ENCODE measurements at regions not wholly inside any gene's neighbourhood (a gene's known extent, or its start where the extent isn't known, plus 50 kb on each side); places are given as distances from the start of the nearest gene placed in this dataset.
"Not testable (repeated sequence)": the region's sequence is repeated elsewhere in the genome, so short reads cannot be mapped to it uniquely, and the experiment has no call there.

- H3K27me3 ChIP-seq (ENCODE audit: low read depth): no peaks in the 10 kb centered on the region
- intact Hi-C loops (cut with DNase I): no loop called here
- ATAC-seq (no peak), DNase-seq (no peak)
- no peaks in the 10 kb centered on the region for H3K36me3 ChIP-seq
- no peak overlapping the region for H3K4me3 ChIP-seq
- H3K27ac ChIP-seq: no peak overlapping the region
- TF ChIP-seq CTCF (IDR thresholded peaks at IDR 0.05): no peak
- H3K9me3 ChIP-seq: no peaks in the 10 kb centered on the region
- H3K4me1 ChIP-seq: no peaks in the 10 kb centered on the region
These were observed 469.1 kb upstream of the MAP3K7 start for GRCh38 chr6:91055959-91056358.

GRCh38 chr6:91052473-91053450 is 465.9 kb upstream of the MAP3K7 start:
- H3K9me3 ChIP-seq; H3K4me3 ChIP-seq; ATAC-seq; H3K27me3 ChIP-seq (ENCODE audit: low read depth); H3K27ac ChIP-seq; H3K36me3 ChIP-seq; H3K4me1 ChIP-seq; intact Hi-C loops (cut with DNase I); DNase-seq: not testable (repeated sequence)

- H3K27me3 ChIP-seq (ENCODE audit: low read depth): no peaks in the 10 kb centered on the region
- H3K9me3 ChIP-seq: no peaks in the 10 kb centered on the region
- H3K27ac ChIP-seq: no peak overlapping the region
- H3K4me1 ChIP-seq: no peaks in the 10 kb centered on the region
- ATAC-seq (no peak), DNase-seq (no peak)
- H3K4me3 ChIP-seq: no peak overlapping the region
- intact Hi-C loops (cut with DNase I): no loop called here
- H3K36me3 ChIP-seq: no peaks in the 10 kb centered on the region
- TF ChIP-seq CTCF (IDR thresholded peaks at IDR 0.05): no peak
These were observed 458.3 kb upstream of the MAP3K7 start for GRCh38 chr6:91045161-91045560.

GRCh38 chr6:91043751-91044150 is 456.9 kb upstream of the MAP3K7 start:
- H3K36me3 ChIP-seq: no peaks in the 10 kb centered on the region
- ATAC-seq (no peak), DNase-seq (no peak)
- no peak for TF ChIP-seq CTCF (IDR thresholded peaks at IDR 0.05)
- no peak overlapping the region for H3K27ac ChIP-seq
- no peaks in the 10 kb centered on the region for H3K9me3 ChIP-seq
- H3K27me3 ChIP-seq (ENCODE audit: low read depth): no peaks in the 10 kb centered on the region
- intact Hi-C loops (cut with DNase I): no loop called here
- no peak overlapping the region for H3K4me3 ChIP-seq
- no peaks in the 10 kb centered on the region for H3K4me1 ChIP-seq

DNA sequence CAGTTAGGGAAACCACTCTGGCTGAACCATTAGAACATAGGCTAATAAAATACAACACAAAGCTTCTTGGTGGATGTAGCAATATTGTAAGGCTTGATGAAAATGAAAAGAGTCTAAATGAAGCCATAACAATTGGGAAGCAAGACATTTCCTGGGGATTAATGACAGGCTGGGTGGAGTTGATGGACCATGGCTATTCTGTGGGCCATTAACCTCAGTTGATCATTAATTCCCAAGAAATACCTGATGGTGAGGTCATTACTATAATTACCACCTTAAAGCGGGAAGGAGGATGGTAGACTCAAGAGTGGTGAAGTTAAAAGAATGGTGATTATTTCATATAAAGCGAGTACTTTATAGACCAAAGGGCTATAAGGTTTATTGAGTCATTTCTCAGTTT is 455.8 kb upstream of the MAP3K7 start:
- no peaks in the 10 kb centered on the region for H3K9me3 ChIP-seq
- no peaks in the 10 kb centered on the region for H3K36me3 ChIP-seq
- DNase-seq (no peak), ATAC-seq (no peak)
- H3K27me3 ChIP-seq (ENCODE audit: low read depth): no peaks in the 10 kb centered on the region
- H3K27ac ChIP-seq: no peak overlapping the region
- intact Hi-C loops (cut with DNase I): no loop called here
- H3K4me1 ChIP-seq: no peaks in the 10 kb centered on the region
- H3K4me3 ChIP-seq: no peak overlapping the region
- TF ChIP-seq CTCF (IDR thresholded peaks at IDR 0.05): no peak

DNA sequence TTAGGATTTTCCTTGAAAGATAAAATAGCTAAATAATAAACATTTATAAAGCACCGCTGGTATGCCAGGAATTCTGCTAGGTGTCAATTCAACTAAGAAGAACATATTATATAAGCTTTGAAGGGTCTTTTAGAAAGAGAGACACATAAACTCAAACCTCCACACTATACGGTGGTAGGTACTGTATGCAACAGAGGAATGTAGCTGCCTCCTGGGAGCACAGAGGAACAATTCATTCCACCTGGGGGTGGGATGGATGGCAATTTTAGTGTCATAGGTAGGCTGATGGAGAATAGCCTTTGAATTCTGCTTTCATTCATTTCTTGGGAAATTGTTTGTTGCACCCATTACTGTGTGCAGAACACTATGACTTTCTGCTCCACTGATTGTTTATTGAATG is 447.1 kb upstream of the MAP3K7 start:
- Histone ChIP-seq H3K27me3 (ENCODE audit: low read depth) (no peaks in the 10 kb centered on the region), H3K9me3 (no peaks in the 10 kb centered on the region), H3K4me1 (no peaks in the 10 kb centered on the region), H3K36me3 (no peaks in the 10 kb centered on the region), H3K27ac (no peak overlapping the region), H3K4me3 (no peak overlapping the region)
- ATAC-seq: no peak
- DNase-seq: no peak
- no peak for TF ChIP-seq CTCF (IDR thresholded peaks at IDR 0.05)
- intact Hi-C loops (cut with DNase I): no loop called here

Data from lower lobe of right lung (tissue), 2 donors.